ENCODE measurements at regions not wholly inside any gene's neighbourhood (a gene's known extent, or its start where the extent isn't known, plus 50 kb on each side); places are given as distances from the start of the nearest gene placed in this dataset.

DNA sequence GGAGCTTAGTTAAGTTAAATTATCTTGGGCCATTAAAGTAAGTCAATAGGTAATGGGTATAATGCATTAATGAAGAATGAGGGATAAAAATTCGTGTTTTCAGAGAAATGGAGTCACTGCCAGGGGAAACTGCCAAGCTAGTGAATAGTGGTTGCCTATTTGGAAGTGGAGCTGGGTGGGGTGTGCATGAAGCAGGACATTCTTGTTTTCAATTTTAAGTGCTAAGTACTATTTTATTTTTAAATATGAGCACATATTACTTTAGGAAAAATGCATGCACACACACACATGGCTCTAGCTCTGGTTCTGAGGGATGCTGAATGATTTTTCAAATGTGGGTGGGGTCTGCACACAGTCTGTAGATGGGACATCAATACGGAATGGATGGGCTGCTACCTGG lies 717.7 kb upstream of the SGCG start:
- Histone ChIP-seq H3K27me3 (ENCODE audit: control insufficient read depth, insufficient read depth, low read length) (no peaks in the 10 kb centered on the region), H3K4me1 (ENCODE audit: control insufficient read depth, insufficient read depth, low read length) (no peaks in the 10 kb centered on the region), H3K4me3 (ENCODE audit: low read depth, low read length) (no peak overlapping the region), H3K9me3 (ENCODE audit: control insufficient read depth, insufficient read depth, low read depth, low read length) (no peaks in the 10 kb centered on the region), H3K9ac (ENCODE audit: low read length) (no peak overlapping the region), H3K36me3 (ENCODE audit: control insufficient read depth, insufficient read depth, low read length) (no peaks in the 10 kb centered on the region), H3K27ac (ENCODE audit: low read depth, low read length) (no peak overlapping the region)

DNA sequence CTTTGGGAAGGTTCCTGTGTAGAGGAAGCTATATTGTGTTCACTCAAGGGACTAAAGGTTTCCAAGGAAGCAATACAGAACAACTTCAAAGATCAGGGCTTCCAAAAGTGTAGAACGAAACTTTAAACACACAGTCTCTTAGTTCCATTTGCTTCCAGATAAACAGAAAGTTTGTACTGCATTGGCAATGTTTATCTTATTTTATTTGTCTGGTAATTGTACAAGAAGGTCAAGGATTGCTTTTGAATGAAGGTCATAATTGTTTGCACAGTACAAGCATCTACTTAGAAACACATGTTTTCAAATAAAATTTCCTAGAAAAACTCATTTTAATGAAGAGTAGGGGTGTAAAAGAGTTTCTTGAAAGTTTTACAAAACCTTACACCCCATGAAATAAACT lies 712.7 kb upstream of the SGCG start:
- no peaks in the 10 kb centered on the region for H3K4me1 ChIP-seq (ENCODE audit: control insufficient read depth, insufficient read depth, low read length)
- H3K9ac ChIP-seq (ENCODE audit: low read length) = no peak overlapping the region
- H3K36me3 ChIP-seq (ENCODE audit: control insufficient read depth, insufficient read depth, low read length) = no peaks in the 10 kb centered on the region
- H3K4me3 ChIP-seq (ENCODE audit: low read depth, low read length) = no peak overlapping the region
- H3K27ac ChIP-seq (ENCODE audit: low read depth, low read length) = no peak overlapping the region
- no peaks in the 10 kb centered on the region for H3K27me3 ChIP-seq (ENCODE audit: control insufficient read depth, insufficient read depth, low read length)
- no peaks in the 10 kb centered on the region for H3K9me3 ChIP-seq (ENCODE audit: control insufficient read depth, insufficient read depth, low read depth, low read length)

DNA sequence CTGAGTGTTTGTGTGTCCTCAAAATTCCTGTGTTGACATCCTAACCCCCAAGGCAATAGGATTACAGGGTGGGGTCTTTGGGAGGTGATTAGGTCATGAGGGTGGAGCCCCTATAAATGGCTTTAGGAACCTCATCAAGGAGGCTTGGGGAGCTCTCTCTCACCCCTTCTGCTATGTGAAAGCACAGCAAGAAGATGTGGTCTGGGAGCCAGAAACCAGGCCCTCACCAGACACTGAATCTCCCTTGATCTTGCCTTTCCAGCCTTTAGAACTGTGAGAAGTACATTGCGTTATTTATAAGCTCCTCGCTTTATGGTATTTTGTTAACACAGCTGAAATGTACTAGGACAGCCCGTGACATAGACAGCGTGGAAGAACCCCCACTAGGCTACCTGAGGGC lies 712.0 kb upstream of the SGCG start:
- no peak overlapping the region for H3K27ac ChIP-seq (ENCODE audit: low read depth, low read length)
- H3K9ac ChIP-seq (ENCODE audit: low read length) = no peak overlapping the region
- no peak overlapping the region for H3K4me3 ChIP-seq (ENCODE audit: low read depth, low read length)
- no peaks in the 10 kb centered on the region for H3K36me3 ChIP-seq (ENCODE audit: control insufficient read depth, insufficient read depth, low read length)
- no peaks in the 10 kb centered on the region for H3K9me3 ChIP-seq (ENCODE audit: control insufficient read depth, insufficient read depth, low read depth, low read length)
- H3K27me3 ChIP-seq (ENCODE audit: control insufficient read depth, insufficient read depth, low read length) = no peaks in the 10 kb centered on the region
- no peaks in the 10 kb centered on the region for H3K4me1 ChIP-seq (ENCODE audit: control insufficient read depth, insufficient read depth, low read length)

DNA sequence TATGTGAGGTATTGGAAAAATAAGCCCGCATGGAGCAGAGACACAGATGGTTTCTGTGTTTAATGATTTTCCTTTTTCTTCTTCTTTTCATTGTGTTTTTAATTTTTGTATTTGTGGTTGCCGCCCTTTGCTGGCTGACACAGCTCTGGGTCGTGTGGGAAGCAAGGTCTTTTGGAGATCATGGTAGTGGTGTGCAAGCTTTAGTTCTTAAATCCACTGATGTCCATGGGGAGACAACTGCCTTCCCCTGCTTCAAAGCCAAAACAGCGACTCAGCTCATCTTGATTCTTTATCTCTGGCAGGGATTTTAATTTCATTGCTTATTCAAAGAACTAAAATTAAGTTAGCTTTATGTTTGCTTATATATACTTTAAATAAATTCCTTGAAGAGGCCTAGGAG lies 711.3 kb upstream of the SGCG start:
- Histone ChIP-seq H3K9me3 (ENCODE audit: control insufficient read depth, insufficient read depth, low read depth, low read length) (no peaks in the 10 kb centered on the region), H3K27me3 (ENCODE audit: control insufficient read depth, insufficient read depth, low read length) (no peaks in the 10 kb centered on the region), H3K36me3 (ENCODE audit: control insufficient read depth, insufficient read depth, low read length) (no peaks in the 10 kb centered on the region), H3K27ac (ENCODE audit: low read depth, low read length) (no peak overlapping the region), H3K9ac (ENCODE audit: low read length) (no peak overlapping the region), H3K4me1 (ENCODE audit: control insufficient read depth, insufficient read depth, low read length) (no peaks in the 10 kb centered on the region), H3K4me3 (ENCODE audit: low read depth, low read length) (no peak overlapping the region)

DNA sequence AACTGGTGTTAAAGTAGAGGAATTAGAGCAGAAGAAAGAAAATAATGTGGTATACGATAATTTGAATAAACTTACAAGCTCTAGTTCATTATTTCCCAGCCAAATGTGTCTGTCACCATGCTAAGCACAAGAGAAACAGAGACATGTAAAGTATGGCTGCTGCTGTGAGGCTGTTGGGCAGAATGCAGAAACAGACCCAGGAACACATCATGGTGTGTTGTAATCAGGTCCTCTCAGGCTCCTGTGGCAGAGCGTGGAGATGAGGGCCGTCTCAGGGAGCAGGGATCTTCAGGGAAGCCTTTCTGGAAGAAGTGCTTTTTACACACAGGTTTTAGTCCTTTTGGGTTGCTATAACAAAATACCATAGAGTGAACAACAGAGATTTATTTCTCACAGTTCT lies 710.7 kb upstream of the SGCG start:
- Histone ChIP-seq H3K4me3 (ENCODE audit: low read depth, low read length) (no peak overlapping the region), H3K4me1 (ENCODE audit: control insufficient read depth, insufficient read depth, low read length) (no peaks in the 10 kb centered on the region), H3K36me3 (ENCODE audit: control insufficient read depth, insufficient read depth, low read length) (no peaks in the 10 kb centered on the region), H3K27ac (ENCODE audit: low read depth, low read length) (no peak overlapping the region), H3K9ac (ENCODE audit: low read length) (no peak overlapping the region), H3K9me3 (ENCODE audit: control insufficient read depth, insufficient read depth, low read depth, low read length) (no peaks in the 10 kb centered on the region), H3K27me3 (ENCODE audit: control insufficient read depth, insufficient read depth, low read length) (no peaks in the 10 kb centered on the region)

DNA sequence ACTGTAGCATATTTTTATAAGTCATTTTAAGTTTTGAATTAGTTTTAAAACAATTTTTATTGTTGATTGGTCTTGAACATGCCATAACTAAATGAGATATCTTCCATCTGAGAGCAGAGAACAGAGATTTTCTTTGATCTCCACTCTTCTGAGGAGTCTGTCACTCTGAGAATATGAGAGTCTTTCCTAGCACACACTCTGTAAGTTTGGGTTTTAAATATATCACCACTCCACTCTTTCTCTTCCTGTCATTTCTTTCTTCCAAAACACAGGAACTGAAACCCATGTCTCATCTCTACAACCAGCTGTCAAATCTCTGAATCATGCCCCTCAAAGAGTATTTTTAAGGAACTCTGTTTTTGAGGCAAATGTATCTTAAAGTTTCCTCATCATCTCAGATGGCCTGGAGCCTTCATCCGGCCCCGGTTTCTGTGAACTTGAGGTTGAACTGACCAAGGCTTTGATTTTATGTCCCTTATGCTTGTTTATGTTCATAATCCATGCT lies 698.2 kb upstream of the SGCG start:
- Histone ChIP-seq H3K9ac (ENCODE audit: low read length) (no peak overlapping the region), H3K27me3 (ENCODE audit: control insufficient read depth, insufficient read depth, low read length) (no peaks in the 10 kb centered on the region), H3K4me3 (ENCODE audit: low read depth, low read length) (no peak overlapping the region), H3K9me3 (ENCODE audit: control insufficient read depth, insufficient read depth, low read depth, low read length) (no peaks in the 10 kb centered on the region), H3K27ac (ENCODE audit: low read depth, low read length) (no peak overlapping the region), H3K36me3 (ENCODE audit: control insufficient read depth, insufficient read depth, low read length) (no peaks in the 10 kb centered on the region), H3K4me1 (ENCODE audit: control insufficient read depth, insufficient read depth, low read length) (no peaks in the 10 kb centered on the region)

DNA sequence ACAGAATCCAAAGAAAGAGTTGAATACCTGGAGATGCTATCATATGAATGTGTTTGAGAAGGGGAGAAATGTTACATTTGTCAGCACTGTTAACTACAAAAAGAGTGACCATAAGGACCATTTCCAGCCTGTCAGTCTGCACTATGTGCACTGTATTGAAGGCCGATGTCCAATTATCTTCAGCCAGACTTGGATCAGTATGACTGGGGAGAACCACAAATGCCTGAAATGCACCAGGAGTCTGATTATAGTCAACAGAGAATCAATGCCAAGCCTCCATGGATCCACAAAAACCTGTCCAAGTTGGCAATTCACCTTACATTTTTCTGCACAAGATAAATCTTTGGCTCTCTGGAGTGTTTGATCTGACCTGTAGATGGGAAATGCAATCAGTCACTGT lies 697.5 kb upstream of the SGCG start:
- H3K9me3 ChIP-seq (ENCODE audit: control insufficient read depth, insufficient read depth, low read depth, low read length) = no peaks in the 10 kb centered on the region
- no peaks in the 10 kb centered on the region for H3K4me1 ChIP-seq (ENCODE audit: control insufficient read depth, insufficient read depth, low read length)
- H3K36me3 ChIP-seq (ENCODE audit: control insufficient read depth, insufficient read depth, low read length) = no peaks in the 10 kb centered on the region
- no peak overlapping the region for H3K27ac ChIP-seq (ENCODE audit: low read depth, low read length)
- no peak overlapping the region for H3K4me3 ChIP-seq (ENCODE audit: low read depth, low read length)
- H3K27me3 ChIP-seq (ENCODE audit: control insufficient read depth, insufficient read depth, low read length) = no peaks in the 10 kb centered on the region
- H3K9ac ChIP-seq (ENCODE audit: low read length) = no peak overlapping the region

DNA sequence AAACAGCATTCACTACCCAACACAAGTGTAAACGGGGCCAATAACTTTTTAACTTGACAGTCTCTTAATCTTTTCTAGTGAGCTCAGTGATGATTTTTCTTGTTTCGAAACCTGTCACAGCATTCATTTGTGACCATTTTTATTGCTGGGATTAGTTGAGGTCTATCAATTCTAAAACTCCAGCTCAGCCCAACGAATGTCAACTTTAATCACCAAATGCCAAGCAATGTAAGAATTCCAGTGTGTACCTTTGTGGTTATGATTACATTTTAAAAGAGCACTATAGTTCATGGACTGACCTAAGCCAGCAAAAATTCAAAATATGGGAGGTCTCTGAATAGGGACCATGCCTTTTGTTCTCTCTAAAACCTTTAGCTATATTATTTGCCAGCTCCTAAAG lies 694.3 kb upstream of the SGCG start:
- no peak overlapping the region for H3K4me3 ChIP-seq (ENCODE audit: low read depth, low read length)
- H3K27ac ChIP-seq (ENCODE audit: low read depth, low read length) = no peak overlapping the region
- no peak overlapping the region for H3K9ac ChIP-seq (ENCODE audit: low read length)
- no peaks in the 10 kb centered on the region for H3K4me1 ChIP-seq (ENCODE audit: control insufficient read depth, insufficient read depth, low read length)
- H3K36me3 ChIP-seq (ENCODE audit: control insufficient read depth, insufficient read depth, low read length) = no peaks in the 10 kb centered on the region
- H3K27me3 ChIP-seq (ENCODE audit: control insufficient read depth, insufficient read depth, low read length) = no peaks in the 10 kb centered on the region
- H3K9me3 ChIP-seq (ENCODE audit: control insufficient read depth, insufficient read depth, low read depth, low read length) = no peaks in the 10 kb centered on the region

DNA sequence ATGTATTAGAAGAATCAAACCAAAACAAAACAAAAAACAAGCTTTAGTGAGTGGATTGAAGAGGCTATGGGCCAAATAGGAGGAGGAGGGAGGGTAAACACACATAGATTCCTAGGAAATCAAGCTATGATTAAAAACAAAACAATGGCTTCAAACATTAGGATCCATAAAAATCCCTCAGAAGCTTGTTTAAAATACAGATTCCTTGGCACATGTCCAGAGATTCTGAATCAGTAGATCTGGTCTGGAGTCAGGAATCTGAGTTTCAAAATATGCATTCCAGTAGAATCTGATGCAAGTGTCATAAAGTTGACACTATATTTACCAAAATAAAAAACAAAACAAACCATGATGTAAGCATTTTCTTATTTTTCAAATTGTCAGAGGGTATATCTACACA lies 692.8 kb upstream of the SGCG start:
- Histone ChIP-seq H3K4me1 (ENCODE audit: control insufficient read depth, insufficient read depth, low read length) (no peaks in the 10 kb centered on the region), H3K27ac (ENCODE audit: low read depth, low read length) (no peak overlapping the region), H3K36me3 (ENCODE audit: control insufficient read depth, insufficient read depth, low read length) (no peaks in the 10 kb centered on the region), H3K9me3 (ENCODE audit: control insufficient read depth, insufficient read depth, low read depth, low read length) (no peaks in the 10 kb centered on the region), H3K27me3 (ENCODE audit: control insufficient read depth, insufficient read depth, low read length) (no peaks in the 10 kb centered on the region), H3K4me3 (ENCODE audit: low read depth, low read length) (no peak overlapping the region), H3K9ac (ENCODE audit: low read length) (no peak overlapping the region)

DNA sequence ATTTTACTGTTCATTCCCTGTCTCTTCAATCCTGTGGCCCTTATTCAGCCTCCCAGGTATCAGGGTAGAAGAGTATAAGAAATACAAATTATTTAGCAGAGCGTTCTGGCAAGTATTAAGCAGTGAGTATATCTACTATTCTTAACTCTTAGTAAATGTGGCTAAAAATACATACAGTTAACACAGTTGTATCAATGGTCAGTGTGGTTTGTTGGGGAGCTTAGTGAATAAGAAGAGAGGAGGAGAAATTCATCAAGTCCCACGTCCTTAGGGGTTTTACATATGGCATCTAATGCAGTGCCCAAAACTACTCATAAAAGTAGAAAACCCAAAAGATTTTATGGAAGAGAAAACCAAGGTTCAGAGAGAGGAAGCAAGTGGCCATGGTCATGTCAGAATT lies 691.0 kb upstream of the SGCG start:
- H3K4me1 ChIP-seq (ENCODE audit: control insufficient read depth, insufficient read depth, low read length) = no peaks in the 10 kb centered on the region
- no peaks in the 10 kb centered on the region for H3K27me3 ChIP-seq (ENCODE audit: control insufficient read depth, insufficient read depth, low read length)
- no peak overlapping the region for H3K4me3 ChIP-seq (ENCODE audit: low read depth, low read length)
- no peak overlapping the region for H3K27ac ChIP-seq (ENCODE audit: low read depth, low read length)
- no peaks in the 10 kb centered on the region for H3K36me3 ChIP-seq (ENCODE audit: control insufficient read depth, insufficient read depth, low read length)
- no peaks in the 10 kb centered on the region for H3K9me3 ChIP-seq (ENCODE audit: control insufficient read depth, insufficient read depth, low read depth, low read length)
- no peak overlapping the region for H3K9ac ChIP-seq (ENCODE audit: low read length)

DNA sequence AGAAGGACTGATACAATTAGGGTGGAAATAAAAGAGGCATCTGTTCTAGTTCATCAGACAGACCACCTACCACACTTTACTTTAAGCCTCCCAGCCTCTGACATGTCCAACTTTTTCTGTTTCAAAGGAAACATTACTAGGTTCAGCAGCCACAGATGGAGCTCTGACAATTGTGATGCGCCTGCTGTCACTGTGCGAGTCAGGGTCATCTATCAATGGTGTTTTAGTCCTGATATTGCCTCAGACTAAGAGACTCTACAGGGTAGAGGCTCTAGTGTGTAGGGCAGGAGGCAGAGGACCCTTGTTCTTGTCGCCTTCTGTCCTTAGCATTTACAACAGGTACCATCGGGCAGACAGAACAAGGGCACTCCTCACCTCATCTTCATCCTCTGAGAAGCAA lies 685.0 kb upstream of the SGCG start:
- no peak overlapping the region for H3K4me3 ChIP-seq (ENCODE audit: low read depth, low read length)
- H3K9ac ChIP-seq (ENCODE audit: low read length) = no peak overlapping the region
- 0 out of 2 replicates have a peak overlapping the region, but pooled peaks have one; percentile 33 for H3K27ac ChIP-seq (ENCODE audit: low read depth, low read length)
- no peaks in the 10 kb centered on the region for H3K27me3 ChIP-seq (ENCODE audit: control insufficient read depth, insufficient read depth, low read length)
- H3K9me3 ChIP-seq (ENCODE audit: control insufficient read depth, insufficient read depth, low read depth, low read length) = no peaks in the 10 kb centered on the region
- H3K36me3 ChIP-seq (ENCODE audit: control insufficient read depth, insufficient read depth, low read length) = no peaks in the 10 kb centered on the region
- peaks cover 5% of the 10 kb centered on the region for H3K4me1 ChIP-seq (ENCODE audit: control insufficient read depth, insufficient read depth, low read length)
